Body of pancreas (tissue), 4 donors: ENCODE measurements at regions not wholly inside any gene's neighbourhood (a gene's known extent, or its start where the extent isn't known, plus 50 kb on each side); places are given as distances from the start of the nearest gene placed in this dataset.

Experiments used
- ATAC-seq: fragments of 150-250 bp; one replicate; pipeline ENCODE4 v1.9.1; 2016
- DNase-seq, 4 donors: peaks; one replicate each; pipeline ENCODE4 v3.0.0-alpha.2; 2019
- H3K27ac ChIP-seq, 4 donors: fragments of 200-600 bp; sonication (generic); 1 replicate in 3 of 4; 2 replicates in 1 of 4; pipeline versions ENCODE4 v1.5.1 to v1.6.1; 2016 to 2019; ENCODE audit warnings: mild to moderate bottlenecking in 1 of 4, mixed read lengths in 1 of 4, moderate library complexity in 1 of 4
- H3K27me3 ChIP-seq, 2 donors: fragments of 200-600 bp; sonication (generic); one replicate each; pipeline ENCODE4 v1.6.0; 2016; ENCODE audit warnings: mild to moderate bottlenecking in 1 of 2
- H3K36me3 ChIP-seq, 2 donors: fragments of 200-600 bp; sonication (generic); replicated peaks in 1 of 2; 2 replicates each; pipeline ENCODE4 v1.5.1; 2016; ENCODE audit warnings: low read depth in 2 of 2; ENCODE audit not compliant: insufficient read depth in 1 of 2
- H3K4me1 ChIP-seq: fragments of 200-600 bp; sonication (generic); one replicate; pipeline ENCODE4 v1.6.0; 2016
- H3K4me3 ChIP-seq, 2 donors: fragments of 200-600 bp; sonication (generic); 1 replicate in 1 of 2; 2 replicates in 1 of 2; pipeline ENCODE4 v1.5.1; 2016 to 2019
- H3K9me3 ChIP-seq, 3 donors: fragments of 200-600 bp; sonication (generic); 1 replicate in 2 of 3; 2 replicates in 1 of 3; pipeline ENCODE4 v1.5.1; 2016
- POLR2A ChIP-seq, 3 donors: fragments of 450-650 bp; IDR thresholded peaks; one replicate each; pipeline ENCODE4 v1.6.1; 2016; ENCODE audit warnings: antibody characterized with exemption in 3 of 3, mild to moderate bottlenecking in 2 of 3
- WGBS, 2 donors: methylation state at CpG; one replicate each; pipeline ENCODE4 v1.1.5; 2017; 5-methylcytosine and 5-hydroxymethylcytosine counted together
- intact Hi-C: fragments of 100-400 bp; cut with DNase I; formaldehyde crosslinking; loops from one replicate; pipeline ENCODE4 v1.15.1; 2023
- TF ChIP-seq, protein P1 (sequence below), 7 experiments: fragments of 450-650 bp in 4 of 7; fragments of 200-600 bp in 3 of 7; sonication (generic) in 3 of 7; IDR thresholded peaks; one replicate each; pipeline ENCODE4 v1.5.1; 2016 to 2019; ENCODE audit warnings: antibody characterized with exemption in 7 of 7

DNA sequence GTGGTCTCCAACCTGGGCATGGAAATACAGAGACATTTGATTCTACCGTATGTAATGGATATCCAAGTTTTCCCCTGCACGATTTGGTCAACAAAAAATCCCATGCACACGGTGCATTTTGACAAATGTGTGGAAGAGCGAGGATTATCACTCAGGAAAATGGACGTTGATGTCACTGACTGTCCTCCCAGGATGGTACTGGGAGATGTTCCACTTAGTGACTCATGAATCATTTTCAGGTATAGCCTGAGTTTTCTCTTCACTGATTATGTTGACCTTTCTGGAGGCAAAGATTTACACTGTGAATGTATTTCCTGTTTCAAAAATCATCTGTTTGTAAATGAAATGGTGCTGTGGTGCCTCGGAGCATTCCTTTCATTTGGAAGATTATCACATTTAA, 596.7 kb upstream of the ADAMTS9 start:
- 74 to 79% methylated on average over 6 of the region's 6 CpGs for WGBS, 2 donors
- Histone ChIP-seq H3K4me1 (no peaks in the 10 kb centered on the region), H3K4me3 (no peak overlapping the region), H3K27ac (no peak overlapping the region), H3K27me3 (no peaks in the 10 kb centered on the region), H3K9me3 (no peaks in the 10 kb centered on the region), H3K36me3 (no peaks in the 10 kb centered on the region)
- ATAC-seq: no peak
- DNase-seq: no peak
- intact Hi-C loops: no loop called here
- TF ChIP-seq, protein P1, sequence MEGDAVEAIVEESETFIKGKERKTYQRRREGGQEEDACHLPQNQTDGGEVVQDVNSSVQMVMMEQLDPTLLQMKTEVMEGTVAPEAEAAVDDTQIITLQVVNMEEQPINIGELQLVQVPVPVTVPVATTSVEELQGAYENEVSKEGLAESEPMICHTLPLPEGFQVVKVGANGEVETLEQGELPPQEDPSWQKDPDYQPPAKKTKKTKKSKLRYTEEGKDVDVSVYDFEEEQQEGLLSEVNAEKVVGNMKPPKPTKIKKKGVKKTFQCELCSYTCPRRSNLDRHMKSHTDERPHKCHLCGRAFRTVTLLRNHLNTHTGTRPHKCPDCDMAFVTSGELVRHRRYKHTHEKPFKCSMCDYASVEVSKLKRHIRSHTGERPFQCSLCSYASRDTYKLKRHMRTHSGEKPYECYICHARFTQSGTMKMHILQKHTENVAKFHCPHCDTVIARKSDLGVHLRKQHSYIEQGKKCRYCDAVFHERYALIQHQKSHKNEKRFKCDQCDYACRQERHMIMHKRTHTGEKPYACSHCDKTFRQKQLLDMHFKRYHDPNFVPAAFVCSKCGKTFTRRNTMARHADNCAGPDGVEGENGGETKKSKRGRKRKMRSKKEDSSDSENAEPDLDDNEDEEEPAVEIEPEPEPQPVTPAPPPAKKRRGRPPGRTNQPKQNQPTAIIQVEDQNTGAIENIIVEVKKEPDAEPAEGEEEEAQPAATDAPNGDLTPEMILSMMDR (IDR thresholded peaks at IDR 0.05): no peak
- no peak for TF ChIP-seq POLR2A (IDR thresholded peaks at IDR 0.05)

DNA sequence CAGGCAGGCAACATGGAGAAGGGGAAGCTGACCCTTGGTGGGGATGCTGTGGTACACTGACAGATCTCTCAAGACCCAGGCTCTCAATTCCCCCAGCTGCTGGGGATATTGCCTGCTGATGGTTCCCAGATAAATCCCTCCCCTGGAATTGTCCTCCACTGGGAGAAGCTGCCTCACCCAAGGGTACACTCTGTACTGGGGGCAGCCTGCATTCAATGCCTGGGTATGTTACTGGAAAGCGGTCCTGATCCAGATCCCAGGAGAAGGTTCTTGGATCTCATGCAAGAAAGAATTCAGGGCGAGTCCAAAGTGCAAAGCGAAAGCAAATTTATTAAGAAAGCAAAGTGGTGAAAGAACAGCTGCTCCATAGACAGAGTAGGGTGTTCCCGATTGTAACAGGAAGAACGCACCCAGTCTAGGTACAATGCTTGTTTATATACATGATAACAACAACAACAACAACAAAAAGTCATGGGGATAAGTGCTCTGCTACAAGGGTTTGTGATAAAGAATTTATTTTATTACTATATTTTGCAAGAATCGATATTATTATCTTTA, 591.5 kb upstream of the ADAMTS9 start:
- Histone ChIP-seq H3K9me3 (no peaks in the 10 kb centered on the region), H3K4me3 (no peak overlapping the region), H3K27ac (no peak overlapping the region), H3K36me3 (no peaks in the 10 kb centered on the region), H3K4me1 (no peaks in the 10 kb centered on the region), H3K27me3 (no peaks in the 10 kb centered on the region)
- no peak for DNase-seq
- WGBS, 2 donors: 55 to 70% methylated on average over 6 of the region's 6 CpGs
- ATAC-seq: no peak
- intact Hi-C loops: no loop called here
- no peak for TF ChIP-seq POLR2A (IDR thresholded peaks at IDR 0.05)
- TF ChIP-seq, protein P1 (IDR thresholded peaks at IDR 0.05): no peak

DNA sequence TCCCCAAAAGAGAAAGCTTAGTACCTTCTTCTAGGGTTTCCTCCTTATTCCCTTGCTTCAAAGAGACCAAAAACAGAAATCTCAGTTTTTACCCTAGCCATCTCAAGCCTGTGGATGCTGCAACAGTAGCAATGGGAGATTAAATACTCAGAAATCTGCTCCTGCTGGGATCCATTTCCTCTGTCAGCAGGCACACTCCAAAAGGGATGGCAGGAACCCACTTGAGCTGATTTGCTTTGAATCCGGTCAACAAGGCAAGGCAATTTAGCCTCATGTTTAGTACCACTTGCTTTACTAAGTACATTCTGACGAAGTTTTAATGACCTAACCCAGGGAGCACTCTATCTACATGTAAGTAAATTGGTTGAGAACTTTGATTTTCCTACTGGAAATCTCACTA, 590.0 kb upstream of the ADAMTS9 start:
- 56 to 62% methylated on average over 2 of the region's 2 CpGs for WGBS, 2 donors
- ATAC-seq (no peak), DNase-seq (no peak)
- TF ChIP-seq POLR2A (IDR thresholded peaks at IDR 0.05): no peak
- TF ChIP-seq, protein P1 (IDR thresholded peaks at IDR 0.05): no peak
- Histone ChIP-seq H3K36me3 (no peaks in the 10 kb centered on the region), H3K4me3 (no peak overlapping the region), H3K27me3 (no peaks in the 10 kb centered on the region), H3K4me1 (no peaks in the 10 kb centered on the region), H3K27ac (no peak overlapping the region), H3K9me3 (no peaks in the 10 kb centered on the region)
- intact Hi-C loops: no loop called here

DNA sequence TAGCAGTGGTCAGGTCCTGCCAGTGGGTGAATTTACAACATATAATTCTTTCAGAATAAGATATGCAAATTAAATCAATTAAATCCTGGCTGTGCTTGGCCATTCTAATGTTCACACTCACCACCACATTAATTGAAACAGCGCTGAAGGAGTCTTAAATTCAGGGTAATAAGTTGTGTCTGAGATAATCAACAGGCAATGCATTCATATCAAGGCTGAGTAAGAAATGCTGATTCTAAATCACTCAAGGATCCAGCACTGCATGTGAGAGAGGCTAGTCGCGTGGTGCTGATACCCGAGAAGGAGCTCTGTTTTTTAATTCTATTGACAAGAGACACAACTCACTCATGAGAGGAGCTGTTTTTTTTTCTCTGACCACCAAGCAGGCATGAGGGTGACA, 588.8 kb upstream of the ADAMTS9 start:
- no peaks in the 10 kb centered on the region for H3K9me3 ChIP-seq
- H3K4me1 ChIP-seq: no peaks in the 10 kb centered on the region
- WGBS, 2 donors: 79 to 80% methylated on average over 4 of the region's 4 CpGs
- H3K4me3 ChIP-seq: no peak overlapping the region
- no peak for TF ChIP-seq POLR2A (IDR thresholded peaks at IDR 0.05)
- TF ChIP-seq, protein P1 (IDR thresholded peaks at IDR 0.05): no peak
- DNase-seq (no peak), ATAC-seq (no peak)
- H3K27ac ChIP-seq: no peak overlapping the region
- intact Hi-C loops: no loop called here
- no peaks in the 10 kb centered on the region for H3K27me3 ChIP-seq
- no peaks in the 10 kb centered on the region for H3K36me3 ChIP-seq

DNA sequence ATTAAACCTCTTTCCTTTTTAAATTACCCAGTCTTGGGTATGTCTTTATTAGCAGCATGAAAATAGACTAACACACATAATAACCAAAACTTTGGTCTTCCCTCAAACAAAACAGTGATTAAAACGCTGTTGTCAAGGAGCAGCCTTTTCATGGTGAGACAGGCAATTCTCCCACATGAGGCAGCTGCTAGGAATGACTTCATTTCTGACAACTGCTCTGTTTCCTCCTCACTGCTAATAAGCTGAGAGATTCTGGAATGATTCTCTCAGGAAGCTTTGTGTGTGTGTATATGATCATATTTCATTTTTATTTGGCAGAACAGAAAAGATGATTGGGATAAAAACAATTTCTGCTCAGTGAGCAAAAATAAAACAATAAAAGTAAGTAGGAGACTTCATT, 580.6 kb upstream of the ADAMTS9 start:
- intact Hi-C loops: no loop called here

More for the DNA sequence above, 580.6 kb upstream of the ADAMTS9 start:
- Histone ChIP-seq H3K27me3 (no peaks in the 10 kb centered on the region), H3K4me1 (no peaks in the 10 kb centered on the region), H3K27ac (no peak overlapping the region), H3K4me3 (no peak overlapping the region), H3K9me3 (no peaks in the 10 kb centered on the region), H3K36me3 (no peaks in the 10 kb centered on the region)
- no peak for ATAC-seq
- DNase-seq: no peak
- no peak for TF ChIP-seq POLR2A (IDR thresholded peaks at IDR 0.05)
- TF ChIP-seq, protein P1 (IDR thresholded peaks at IDR 0.05): no peak
- WGBS, 2 donors: 26 to 66% methylated on average over 1 of the region's 1 CpG
